SK-N-SH (cell line): ENCODE measurements at regions not wholly inside any gene's neighbourhood (a gene's known extent, or its start where the extent isn't known, plus 50 kb on each side); places are given as distances from the start of the nearest gene placed in this dataset.

Experiments used
- CTCF ChIA-PET: fragments of 300-600, 350-600 bp; formaldehyde crosslinking; extraction: SDS; loops from one replicate; lab custom pipeline; 2021; lab: Yijun Ruan, JAX
- POLR2A ChIA-PET: fragments of 350-600 bp; sonication (Branson Sonifier 250); formaldehyde crosslinking; extraction: SDS; loops from one replicate; lab custom pipeline; 2020; ENCODE audit warnings: antibody characterized with exemption, inconsistent platforms; lab: Yijun Ruan, JAX
- DNase-seq: peaks from one replicate; pipeline ENCODE4 v3.0.0; 2012
- H2AFZ ChIP-seq: fragments of 200-600 bp; sonication (generic); 2 replicates; pipeline ENCODE4 v1.8.1; 2016; ENCODE audit warnings: antibody characterized with exemption, mild to moderate bottlenecking, low read depth
- H3F3A ChIP-seq: fragments of 200-600 bp; sonication (generic); replicated peaks from 2 replicates; pipeline ENCODE3; 2016; ENCODE audit warnings: antibody characterized with exemption, mild to moderate bottlenecking; ENCODE audit not compliant: insufficient read depth
- H3K27ac ChIP-seq, 2 experiments: fragments of 200-500 bp in 1 of 2; fragments of 200-600 bp in 1 of 2; sonication (Bioruptor generic) in 1 of 2; sonication (generic), shearing (Covaris generic) in 1 of 2; 2 replicates each; pipeline versions ENCODE4 v1.5.1 to v1.6.1; 2014 to 2016; ENCODE audit warnings: low read depth in 2 of 2, inconsistent platforms in 1 of 2, low read length in 1 of 2, mild to moderate bottlenecking in 1 of 2, mixed read lengths in 1 of 2
- H3K27me3 ChIP-seq: fragments of 200-600 bp; sonication (generic), shearing (Covaris generic); 2 replicates; pipeline ENCODE4 v1.6.1; 2016; ENCODE audit warnings: mixed run types; ENCODE audit not compliant: insufficient read depth
- H3K36me3 ChIP-seq, 2 experiments: fragments of 200-500 bp in 1 of 2; fragments of 200-600 bp in 1 of 2; sonication (Bioruptor generic) in 1 of 2; sonication (generic) in 1 of 2; replicated peaks in 1 of 2; 2 replicates each; pipeline versions ENCODE3 to v1.5.1; 2014 to 2016; ENCODE audit warnings: low read length in 1 of 2, mild to moderate bottlenecking in 1 of 2; ENCODE audit not compliant: insufficient read depth in 2 of 2, control insufficient read depth in 1 of 2
- H3K4me1 ChIP-seq, 2 experiments: fragments of 200-500 bp in 1 of 2; fragments of 200-600 bp in 1 of 2; sonication (Bioruptor generic) in 1 of 2; sonication (generic), shearing (Covaris generic) in 1 of 2; 2 replicates each; pipeline versions ENCODE4 v1.5.1 to v1.6.1; 2014 to 2016; ENCODE audit warnings: low read depth in 1 of 2, low read length in 1 of 2, mixed run types in 1 of 2; ENCODE audit not compliant: insufficient read depth in 2 of 2, control insufficient read depth in 1 of 2
- H3K4me2 ChIP-seq: fragments of 200-600 bp; sonication (generic), shearing (Covaris generic); 2 replicates; pipeline ENCODE4 v1.6.1; 2017; ENCODE audit warnings: mixed run types
- H3K4me3 ChIP-seq, 2 experiments: fragments of 200-500 bp in 1 of 2; fragments of 200-600 bp in 1 of 2; sonication (Bioruptor generic) in 1 of 2; sonication (generic), shearing (Covaris generic) in 1 of 2; 2 replicates each; pipeline versions ENCODE4 v1.5.1 to v1.8.1; 2014 to 2016; ENCODE audit warnings: low read depth in 2 of 2, inconsistent platforms in 1 of 2, low read length in 1 of 2, mild to moderate bottlenecking in 1 of 2, mixed read lengths in 1 of 2, moderate library complexity in 1 of 2
- H3K79me2 ChIP-seq: fragments of 200-600 bp; sonication (generic); 2 replicates; pipeline ENCODE4 v1.8.1; 2017; ENCODE audit warnings: mild to moderate bottlenecking; ENCODE audit not compliant: insufficient read depth
- H3K9ac ChIP-seq: fragments of 200-600 bp; sonication (generic); 2 replicates; pipeline ENCODE4 v1.6.1; 2017; ENCODE audit warnings: mixed run types
- H3K9me2 ChIP-seq: fragments of 200-600 bp; sonication (generic); 2 replicates; pipeline ENCODE4 v1.6.1; 2017; ENCODE audit warnings: mixed run types
- H3K9me3 ChIP-seq: fragments of 200-600 bp; sonication (generic); 2 replicates; pipeline ENCODE4 v1.6.1; 2017; ENCODE audit warnings: mixed run types, mild to moderate bottlenecking, moderate library complexity
- H4K20me1 ChIP-seq: fragments of 200-600 bp; sonication (generic); 2 replicates; pipeline ENCODE4 v1.6.1; 2017; ENCODE audit warnings: mild to moderate bottlenecking, mixed run types; ENCODE audit not compliant: insufficient read depth
- CHD2 ChIP-seq: fragments of 150-350 bp; IDR thresholded peaks from 2 replicates; pipeline ENCODE4 v1.6.1; 2018; ENCODE audit warnings: low read length; ENCODE audit not compliant: partially characterized antibody
- FOSL2 ChIP-seq: IDR thresholded peaks from 2 replicates; pipeline ENCODE4 v1.4.0; 2012; ENCODE audit warnings: low read depth, mild to moderate bottlenecking, moderate library complexity, borderline replicate concordance
- FOXJ3 ChIP-seq: sonication (generic); formaldehyde crosslinking; IDR thresholded peaks from 2 replicates; pipeline ENCODE4 v1.5.1; 2020; ENCODE audit warnings: mild to moderate bottlenecking, missing genetic modification reagents
- JUND ChIP-seq: IDR thresholded peaks from 2 replicates; pipeline ENCODE4 v1.4.0; 2012
- RAD21 ChIP-seq: IDR thresholded peaks from 2 replicates; pipeline ENCODE4 v1.6.1; 2012; ENCODE audit warnings: mild to moderate bottlenecking, low read length
- RFX5 ChIP-seq: IDR thresholded peaks from 2 replicates; pipeline ENCODE4 v1.6.1; 2012; ENCODE audit warnings: mild to moderate bottlenecking, improper control_type of control experiment, low read length
- RXRA ChIP-seq: IDR thresholded peaks from 2 replicates; pipeline ENCODE4 v1.4.0; 2012; ENCODE audit warnings: low read depth, mild to moderate bottlenecking, borderline replicate concordance
- SIN3A ChIP-seq: IDR thresholded peaks from 2 replicates; pipeline ENCODE4 v1.6.1; 2012; ENCODE audit warnings: low read depth, mild to moderate bottlenecking, low read length, moderate library complexity, borderline replicate concordance
- SMC3 ChIP-seq: IDR thresholded peaks from 2 replicates; pipeline ENCODE4 v1.6.1; 2012; ENCODE audit warnings: low read depth, low read length, improper control_type of control experiment
- WGBS: methylation state at CpG from one replicate; pipeline ENCODE4 v1.1.6; 2017; ENCODE audit warnings: low lambda C conversion rate; 5-methylcytosine and 5-hydroxymethylcytosine counted together
- TF ChIP-seq, protein P1 (sequence below): IDR thresholded peaks from 2 replicates; pipeline ENCODE4 v1.6.1; 2012; ENCODE audit warnings: mild to moderate bottlenecking, low read depth, low read length, moderate library complexity
- TF ChIP-seq, protein P2 (sequence below): IDR thresholded peaks from 2 replicates; pipeline ENCODE4 v1.4.0; 2012; ENCODE audit warnings: low read depth, borderline replicate concordance

DNA sequence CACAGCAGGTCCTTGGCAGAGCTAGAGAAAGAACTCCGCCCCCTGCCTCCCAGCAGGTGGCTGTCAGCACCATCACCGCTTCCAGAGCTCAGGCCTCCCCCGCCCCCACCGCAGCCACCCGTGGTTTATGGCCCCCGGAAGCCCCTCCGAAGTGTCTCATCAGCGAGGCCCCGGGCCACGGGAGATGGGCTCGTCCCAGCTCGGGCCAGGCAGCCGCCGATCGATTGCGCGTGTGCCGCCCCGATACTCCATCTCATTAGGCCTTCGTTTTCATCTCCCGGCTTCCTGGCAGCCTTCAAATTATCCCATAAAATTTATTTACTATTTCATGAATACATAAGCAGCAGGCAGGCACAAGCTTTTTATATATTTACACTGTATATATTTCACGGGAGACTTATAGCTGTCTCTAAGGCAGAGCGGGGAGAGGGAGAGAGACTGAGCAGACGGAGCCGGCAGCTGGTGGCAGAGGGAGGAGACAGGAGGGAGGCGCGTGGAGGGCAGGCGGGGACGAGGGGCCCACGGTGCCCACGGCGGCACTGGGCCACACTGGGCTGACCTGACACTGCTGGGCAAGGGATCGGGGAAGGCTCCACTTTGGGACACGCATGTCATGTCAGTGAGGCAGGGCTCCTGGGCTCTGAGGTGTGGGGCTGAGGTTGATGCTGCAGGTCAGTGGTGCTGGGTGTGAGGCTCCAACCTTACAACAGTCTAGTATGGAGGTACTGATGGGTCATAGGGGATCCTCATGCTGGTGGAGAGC, 241.2 kb downstream of the RBM19 start:
- no peak overlapping the region for H3K4me3 ChIP-seq
- H3K27ac ChIP-seq = no peak overlapping the region
- ChIA-PET CTCF (interaction anchor here (0.7 to 1.4 kb wide), 2 partner anchors 77 to 284 kb away, joined by 3 to 4 read pairs; no protein-coding TSS in a partner anchor), POLR2A (no interaction called here)
- no peak overlapping the region for H3K4me2 ChIP-seq
- no peaks in the 10 kb centered on the region for H3K79me2 ChIP-seq
- H3F3A ChIP-seq = peaks cover 6% of the 10 kb centered on the region
- H3K4me1 ChIP-seq = 0 out of 4 replicates have a peak, but pooled peaks cover 0 to 6% of the 10 kb centered on the region in 2 experiments
- no peaks in the 10 kb centered on the region for H4K20me1 ChIP-seq
- H2AFZ ChIP-seq = no peak overlapping the region
- 42% methylated on average over 21 of the region's 34 CpGs for WGBS
- H3K27me3 ChIP-seq = no peaks in the 10 kb centered on the region
- DNase-seq = peak; percentile 57
- no peak overlapping the region for H3K9ac ChIP-seq
- no peaks in the 10 kb centered on the region for H3K9me3 ChIP-seq
- TF ChIP-seq, protein P1, sequence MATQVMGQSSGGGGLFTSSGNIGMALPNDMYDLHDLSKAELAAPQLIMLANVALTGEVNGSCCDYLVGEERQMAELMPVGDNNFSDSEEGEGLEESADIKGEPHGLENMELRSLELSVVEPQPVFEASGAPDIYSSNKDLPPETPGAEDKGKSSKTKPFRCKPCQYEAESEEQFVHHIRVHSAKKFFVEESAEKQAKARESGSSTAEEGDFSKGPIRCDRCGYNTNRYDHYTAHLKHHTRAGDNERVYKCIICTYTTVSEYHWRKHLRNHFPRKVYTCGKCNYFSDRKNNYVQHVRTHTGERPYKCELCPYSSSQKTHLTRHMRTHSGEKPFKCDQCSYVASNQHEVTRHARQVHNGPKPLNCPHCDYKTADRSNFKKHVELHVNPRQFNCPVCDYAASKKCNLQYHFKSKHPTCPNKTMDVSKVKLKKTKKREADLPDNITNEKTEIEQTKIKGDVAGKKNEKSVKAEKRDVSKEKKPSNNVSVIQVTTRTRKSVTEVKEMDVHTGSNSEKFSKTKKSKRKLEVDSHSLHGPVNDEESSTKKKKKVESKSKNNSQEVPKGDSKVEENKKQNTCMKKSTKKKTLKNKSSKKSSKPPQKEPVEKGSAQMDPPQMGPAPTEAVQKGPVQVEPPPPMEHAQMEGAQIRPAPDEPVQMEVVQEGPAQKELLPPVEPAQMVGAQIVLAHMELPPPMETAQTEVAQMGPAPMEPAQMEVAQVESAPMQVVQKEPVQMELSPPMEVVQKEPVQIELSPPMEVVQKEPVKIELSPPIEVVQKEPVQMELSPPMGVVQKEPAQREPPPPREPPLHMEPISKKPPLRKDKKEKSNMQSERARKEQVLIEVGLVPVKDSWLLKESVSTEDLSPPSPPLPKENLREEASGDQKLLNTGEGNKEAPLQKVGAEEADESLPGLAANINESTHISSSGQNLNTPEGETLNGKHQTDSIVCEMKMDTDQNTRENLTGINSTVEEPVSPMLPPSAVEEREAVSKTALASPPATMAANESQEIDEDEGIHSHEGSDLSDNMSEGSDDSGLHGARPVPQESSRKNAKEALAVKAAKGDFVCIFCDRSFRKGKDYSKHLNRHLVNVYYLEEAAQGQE = no peak
- TF ChIP-seq FOXJ3 (CRISPR knock-in tag) = no peak
- no peak for TF ChIP-seq RFX5
- no peak for TF ChIP-seq SMC3
- TF ChIP-seq JUND = no peak
- no peak for TF ChIP-seq RXRA
- no peak for TF ChIP-seq SIN3A
- TF ChIP-seq, protein P2, sequence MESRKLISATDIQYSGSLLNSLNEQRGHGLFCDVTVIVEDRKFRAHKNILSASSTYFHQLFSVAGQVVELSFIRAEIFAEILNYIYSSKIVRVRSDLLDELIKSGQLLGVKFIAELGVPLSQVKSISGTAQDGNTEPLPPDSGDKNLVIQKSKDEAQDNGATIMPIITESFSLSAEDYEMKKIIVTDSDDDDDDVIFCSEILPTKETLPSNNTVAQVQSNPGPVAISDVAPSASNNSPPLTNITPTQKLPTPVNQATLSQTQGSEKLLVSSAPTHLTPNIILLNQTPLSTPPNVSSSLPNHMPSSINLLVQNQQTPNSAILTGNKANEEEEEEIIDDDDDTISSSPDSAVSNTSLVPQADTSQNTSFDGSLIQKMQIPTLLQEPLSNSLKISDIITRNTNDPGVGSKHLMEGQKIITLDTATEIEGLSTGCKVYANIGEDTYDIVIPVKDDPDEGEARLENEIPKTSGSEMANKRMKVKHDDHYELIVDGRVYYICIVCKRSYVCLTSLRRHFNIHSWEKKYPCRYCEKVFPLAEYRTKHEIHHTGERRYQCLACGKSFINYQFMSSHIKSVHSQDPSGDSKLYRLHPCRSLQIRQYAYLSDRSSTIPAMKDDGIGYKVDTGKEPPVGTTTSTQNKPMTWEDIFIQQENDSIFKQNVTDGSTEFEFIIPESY = no peak
- TF ChIP-seq FOSL2 = no peak
- TF ChIP-seq RAD21 = no peak
- TF ChIP-seq CHD2 = no peak
- no peaks in the 10 kb centered on the region for H3K36me3 ChIP-seq
- no peaks in the 10 kb centered on the region for H3K9me2 ChIP-seq
